MM.1S (cell line): ENCODE measurements at regions not wholly inside any gene's neighbourhood (a gene's known extent, or its start where the extent isn't known, plus 50 kb on each side); places are given as distances from the start of the nearest gene placed in this dataset.

Experiments used
- EZH2 ChIP-seq: fragments of 300-600 bp; sonication (generic); optimal IDR thresholded peaks from 2 replicates; pipeline ENCODE3; 2017; ENCODE audit warnings: low read depth, mild to moderate bottlenecking, antibody characterized with exemption, low read length, mixed read lengths
- EZH2phosphoT487 ChIP-seq: fragments of 300-600 bp; sonication (generic); IDR thresholded peaks from 2 replicates; pipeline ENCODE4 v1.6.1; 2018; ENCODE audit warnings: antibody characterized with exemption, low read length
- TF ChIP-seq, protein P1 (sequence below): fragments of 300-600 bp; sonication (generic); IDR thresholded peaks from 2 replicates; pipeline ENCODE4 v1.5.1; 2016; ENCODE audit warnings: antibody characterized with exemption, low read length, mixed read lengths

DNA sequence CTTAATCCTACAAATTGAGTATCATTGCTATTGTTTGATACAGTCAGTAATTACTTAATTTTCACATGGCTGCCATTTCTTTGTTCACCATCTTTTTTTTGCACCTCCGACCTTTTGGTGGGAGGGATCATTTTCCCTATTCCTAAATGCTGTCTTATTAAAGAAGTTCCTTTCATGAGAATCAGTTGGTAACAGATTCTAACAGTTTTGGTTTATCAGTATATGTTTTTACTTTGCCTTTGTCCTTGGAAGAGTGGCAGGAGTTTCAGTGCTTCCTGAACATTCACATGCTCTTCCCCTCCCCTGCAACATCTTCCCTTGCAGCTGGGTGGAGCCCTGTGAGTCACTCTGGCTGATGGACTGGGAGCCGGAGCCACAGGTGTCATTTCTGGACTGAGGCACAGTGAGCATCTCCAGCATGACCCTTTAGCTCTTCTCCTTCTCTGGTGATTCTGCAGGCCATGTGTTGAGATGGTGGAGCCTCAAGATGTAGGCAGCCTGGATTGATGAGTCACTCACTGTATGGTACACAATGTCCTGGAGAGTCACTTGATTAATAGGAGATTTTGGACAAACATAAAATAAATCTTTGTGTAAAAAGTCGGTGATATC, 217.7 kb downstream of the URB2 start:
- TF ChIP-seq, protein P1, sequence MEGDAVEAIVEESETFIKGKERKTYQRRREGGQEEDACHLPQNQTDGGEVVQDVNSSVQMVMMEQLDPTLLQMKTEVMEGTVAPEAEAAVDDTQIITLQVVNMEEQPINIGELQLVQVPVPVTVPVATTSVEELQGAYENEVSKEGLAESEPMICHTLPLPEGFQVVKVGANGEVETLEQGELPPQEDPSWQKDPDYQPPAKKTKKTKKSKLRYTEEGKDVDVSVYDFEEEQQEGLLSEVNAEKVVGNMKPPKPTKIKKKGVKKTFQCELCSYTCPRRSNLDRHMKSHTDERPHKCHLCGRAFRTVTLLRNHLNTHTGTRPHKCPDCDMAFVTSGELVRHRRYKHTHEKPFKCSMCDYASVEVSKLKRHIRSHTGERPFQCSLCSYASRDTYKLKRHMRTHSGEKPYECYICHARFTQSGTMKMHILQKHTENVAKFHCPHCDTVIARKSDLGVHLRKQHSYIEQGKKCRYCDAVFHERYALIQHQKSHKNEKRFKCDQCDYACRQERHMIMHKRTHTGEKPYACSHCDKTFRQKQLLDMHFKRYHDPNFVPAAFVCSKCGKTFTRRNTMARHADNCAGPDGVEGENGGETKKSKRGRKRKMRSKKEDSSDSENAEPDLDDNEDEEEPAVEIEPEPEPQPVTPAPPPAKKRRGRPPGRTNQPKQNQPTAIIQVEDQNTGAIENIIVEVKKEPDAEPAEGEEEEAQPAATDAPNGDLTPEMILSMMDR = peak; percentile 32
- no peak for TF ChIP-seq EZH2
- no peak for TF ChIP-seq EZH2phosphoT487
